NCI-H128 (cell line): ENCODE measurements at regions not wholly inside any gene's neighbourhood (a gene's known extent, or its start where the extent isn't known, plus 50 kb on each side); places are given as distances from the start of the nearest gene placed in this dataset.
"Not testable (repeated sequence)": the region's sequence is repeated elsewhere in the genome, so short reads cannot be mapped to it uniquely, and the experiment has no call there.

ENCODE experiments used
- DNase-seq: peaks from one replicate; lab custom pipeline; 2025; ENCODE audit not compliant: unreplicated experiment; lab: John Stamatoyannopoulos, UW

GRCh38 chrX:18102006-18102405, 118.7 kb downstream of the BEND2 start:
- DNase-seq, result no peak

- DNase-seq, result no peak
Measured at GRCh38 chrX:18101087-18101486, 119.6 kb downstream of the BEND2 start.

- no peak for DNase-seq
Measured at GRCh38 chrX:18099745-18100144, 120.9 kb downstream of the BEND2 start.

GRCh38 chrX:18098763-18099162, 121.9 kb downstream of the BEND2 start:
- DNase-seq, result no peak

- no peak for DNase-seq
Measured at GRCh38 chrX:18076434-18076833, 144.3 kb downstream of the BEND2 start.

- DNase-seq, result peak; percentile 83
Measured at GRCh38 chrX:18075603-18076002, 145.1 kb downstream of the BEND2 start.

GRCh38 chrX:18068045-18068444, 152.6 kb downstream of the BEND2 start:
- DNase-seq, result not testable (repeated sequence)

- DNase-seq, result peak; percentile 48
Measured at GRCh38 chrX:18065956-18066355, 154.7 kb downstream of the BEND2 start.

GRCh38 chrX:18051690-18052089, 169.0 kb downstream of the BEND2 start:
- no peak for DNase-seq

- no peak for DNase-seq
Measured at GRCh38 chrX:18047491-18047890, 173.2 kb downstream of the BEND2 start.

GRCh38 chrX:18045436-18045835, 175.2 kb downstream of the BEND2 start:
- DNase-seq, result no peak

- no peak for DNase-seq
Measured at GRCh38 chrX:18042776-18043175, 177.9 kb downstream of the BEND2 start.

GRCh38 chrX:18041656-18042055, 179.0 kb downstream of the BEND2 start:
- DNase-seq, result no peak

- DNase-seq, result no peak
Measured at GRCh38 chrX:18039023-18039422, 177.9 kb upstream of the RAI2 start.

GRCh38 chrX:18036394-18036793, 175.3 kb upstream of the RAI2 start:
- no peak for DNase-seq

GRCh38 chrX:18034945-18035344, 173.8 kb upstream of the RAI2 start:
- no peak for DNase-seq

- no peak for DNase-seq
Measured at GRCh38 chrX:18034504-18034903, 173.4 kb upstream of the RAI2 start.

- DNase-seq, result no peak
Measured at GRCh38 chrX:18032486-18033221, 171.6 kb upstream of the RAI2 start.

GRCh38 chrX:18031726-18032375, 170.8 kb upstream of the RAI2 start:
- no peak for DNase-seq

GRCh38 chrX:18030656-18031055, 169.6 kb upstream of the RAI2 start:
- not testable (repeated sequence) for DNase-seq

- no peak for DNase-seq
Measured at GRCh38 chrX:18026166-18026565, 165.1 kb upstream of the RAI2 start.

GRCh38 chrX:18017411-18017810, 156.3 kb upstream of the RAI2 start:
- DNase-seq, result peak; percentile 34

- no peak for DNase-seq
Measured at GRCh38 chrX:18016941-18017340, 155.8 kb upstream of the RAI2 start.
